Trophoblast cell (in vitro differentiated cells and primary cell): ENCODE measurements at regions not wholly inside any gene's neighbourhood (a gene's known extent, or its start where the extent isn't known, plus 50 kb on each side); places are given as distances from the start of the nearest gene placed in this dataset.

Experiments used
- DNase-seq, 2 donors: peaks; one replicate each; pipeline ENCODE4 v3.0.0-alpha.2; 2016
- H2AFZ ChIP-seq: 2 replicates; pipeline ENCODE4 v1.6.1; 2013; ENCODE audit warnings: low read length, moderate library complexity, mild to moderate bottlenecking; ENCODE audit not compliant: insufficient read depth, poor library complexity
- H2AK5ac ChIP-seq: 2 replicates; pipeline ENCODE4 v1.6.1; 2013; ENCODE audit warnings: mild to moderate bottlenecking, low read length
- H2BK120ac ChIP-seq: 2 replicates; pipeline ENCODE4 v1.6.1; 2013; ENCODE audit warnings: low read length, mild to moderate bottlenecking, moderate library complexity; ENCODE audit not compliant: insufficient read depth, poor library complexity
- H2BK12ac ChIP-seq: 2 replicates; pipeline ENCODE4 v1.6.1; 2013; ENCODE audit warnings: mild to moderate bottlenecking, low read length, moderate library complexity
- H2BK5ac ChIP-seq: 2 replicates; pipeline ENCODE4 v1.6.1; 2013; ENCODE audit warnings: low read length, low read depth, moderate library complexity, mild to moderate bottlenecking; ENCODE audit not compliant: poor library complexity
- H3K14ac ChIP-seq: 2 replicates; pipeline ENCODE4 v1.6.1; 2013; ENCODE audit warnings: mild to moderate bottlenecking, low read length
- H3K18ac ChIP-seq: 2 replicates; pipeline ENCODE4 v1.6.1; 2013; ENCODE audit warnings: mild to moderate bottlenecking, low read length
- H3K23ac ChIP-seq: 2 replicates; pipeline ENCODE4 v1.6.1; 2013; ENCODE audit warnings: low read length
- H3K27ac ChIP-seq: 2 replicates; pipeline ENCODE4 v1.5.1; 2013; ENCODE audit warnings: low read depth, mild to moderate bottlenecking, inconsistent platforms, low read length, moderate library complexity
- H3K27me3 ChIP-seq: 2 replicates; pipeline ENCODE4 v1.6.1; 2013; ENCODE audit warnings: inconsistent platforms, mild to moderate bottlenecking, low read length, moderate library complexity; ENCODE audit not compliant: insufficient read depth
- H3K36me3 ChIP-seq, 2 experiments: 1 replicate in 1 of 2; 2 replicates in 1 of 2; pipeline ENCODE4 v1.6.1; 2013; ENCODE audit warnings: low read length in 2 of 2, mild to moderate bottlenecking in 2 of 2, moderate library complexity in 1 of 2; ENCODE audit not compliant: insufficient read depth in 2 of 2, control insufficient read depth in 1 of 2
- H3K4ac ChIP-seq: 2 replicates; pipeline ENCODE4 v1.6.1; 2013; ENCODE audit warnings: low read depth, mild to moderate bottlenecking, low read length, moderate library complexity
- H3K4me1 ChIP-seq, 2 experiments: 1 replicate in 1 of 2; 2 replicates in 1 of 2; pipeline ENCODE4 v1.6.1; 2013; ENCODE audit warnings: low read length in 2 of 2, mild to moderate bottlenecking in 2 of 2, moderate library complexity in 1 of 2; ENCODE audit not compliant: insufficient read depth in 2 of 2, control insufficient read depth in 1 of 2
- H3K4me2 ChIP-seq: 2 replicates; pipeline ENCODE4 v1.6.1; 2013; ENCODE audit warnings: inconsistent platforms, mild to moderate bottlenecking, low read length, moderate library complexity
- H3K4me3 ChIP-seq: 2 replicates; pipeline ENCODE4 v1.5.1; 2013; ENCODE audit warnings: mild to moderate bottlenecking, low read depth, low read length, inconsistent platforms
- H3K79me1 ChIP-seq: one replicate; pipeline ENCODE4 v1.6.1; 2013; ENCODE audit warnings: low read length
- H3K79me2 ChIP-seq: 2 replicates; pipeline ENCODE4 v1.6.1; 2013; ENCODE audit warnings: low read length, mild to moderate bottlenecking; ENCODE audit not compliant: control insufficient read depth, insufficient read depth, poor library complexity
- H3K9ac ChIP-seq: 2 replicates; pipeline ENCODE4 v1.6.1; 2013; ENCODE audit warnings: mild to moderate bottlenecking, low read length
- H3K9me3 ChIP-seq: 2 replicates; pipeline ENCODE4 v1.6.1; 2013; ENCODE audit warnings: low read depth, mild to moderate bottlenecking, control low read depth, inconsistent platforms, low read length; ENCODE audit not compliant: insufficient read depth
- H4K12ac ChIP-seq: 2 replicates; pipeline ENCODE4 v1.6.1; 2013; ENCODE audit warnings: low read depth, mild to moderate bottlenecking, low read length, moderate library complexity
- H4K8ac ChIP-seq: 2 replicates; pipeline ENCODE4 v1.6.1; 2013; ENCODE audit warnings: low read depth, mild to moderate bottlenecking, low read length, moderate library complexity
- H4K91ac ChIP-seq: one replicate; pipeline ENCODE4 v1.6.1; 2013; ENCODE audit warnings: low read depth, mild to moderate bottlenecking, low read length, moderate library complexity
- WGBS: extraction: QIAGEN DNeasy Blood & Tissue Kit; methylation state at CpG from one replicate; pipeline ENCODE4 v1.1.7; 2013; ENCODE audit warnings: missing lambda C conversion rate; ENCODE audit not compliant: insufficient read length, insufficient coverage; ENCODE audit errors: extremely low coverage; 5-methylcytosine and 5-hydroxymethylcytosine counted together

- no peak overlapping the region for H3K4me3 ChIP-seq
- no peak for DNase-seq
- H3K23ac ChIP-seq: no peak overlapping the region
- no peak overlapping the region for H2BK120ac ChIP-seq
- H4K8ac ChIP-seq: no peak overlapping the region
- no peak overlapping the region for H3K27ac ChIP-seq
- no peak overlapping the region for H4K12ac ChIP-seq
- H3K9ac ChIP-seq: no peak overlapping the region
- H3K4ac ChIP-seq: no peak overlapping the region
- no peak overlapping the region for H2AK5ac ChIP-seq
- H2BK12ac ChIP-seq: no peak overlapping the region
- H3K18ac ChIP-seq: no peak overlapping the region
- H2BK5ac ChIP-seq: no peak overlapping the region
- no peaks in the 10 kb centered on the region for H3K27me3 ChIP-seq
- no peaks in the 10 kb centered on the region for H3K79me2 ChIP-seq
- H3K14ac ChIP-seq: no peak overlapping the region
- WGBS: no CpG with 5 or more reads among the region's 2 CpGs
- H3K36me3 ChIP-seq: no peaks in the 10 kb centered on the region
- H2AFZ ChIP-seq: no peak overlapping the region
- no peaks in the 10 kb centered on the region for H3K4me1 ChIP-seq
- no peaks in the 10 kb centered on the region for H3K79me1 ChIP-seq
- H4K91ac ChIP-seq: no peak overlapping the region
- no peaks in the 10 kb centered on the region for H3K9me3 ChIP-seq
- no peak overlapping the region for H3K4me2 ChIP-seq
Measured at GRCh38 chrX:7432901-7433300, 284.9 kb upstream of the PUDP start.

DNA sequence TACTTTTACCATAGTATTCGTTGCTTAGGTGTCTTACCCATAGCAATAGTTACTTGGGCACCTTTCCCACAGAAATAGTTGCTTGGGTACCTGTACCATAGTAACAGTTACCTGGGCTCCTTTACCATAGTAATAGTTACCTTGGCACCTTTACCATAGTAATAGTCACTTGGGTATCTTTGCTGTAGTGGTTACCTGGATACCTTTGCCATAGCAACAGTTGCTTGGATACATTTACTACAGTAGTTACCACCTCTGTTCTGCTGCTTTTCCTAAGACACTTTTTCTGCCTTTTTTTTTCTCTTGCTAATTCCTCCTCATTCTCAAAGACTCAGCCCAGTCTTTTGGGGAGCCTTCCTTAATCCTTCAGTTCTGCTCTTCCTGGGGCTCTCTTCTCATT is 272.8 kb upstream of the PUDP start:
- Histone ChIP-seq H3K4me2 (no peak overlapping the region), H3K27ac (no peak overlapping the region), H3K18ac (no peak overlapping the region), H3K4ac (no peak overlapping the region), H3K27me3 (no peaks in the 10 kb centered on the region), H4K91ac (no peak overlapping the region), H3K14ac (no peak overlapping the region), H3K9me3 (no peaks in the 10 kb centered on the region), H2BK5ac (no peak overlapping the region), H2BK120ac (no peak overlapping the region), H3K4me3 (no peak overlapping the region), H3K23ac (no peak overlapping the region), H2BK12ac (no peak overlapping the region), H2AFZ (no peak overlapping the region), H3K9ac (no peak overlapping the region), H2AK5ac (no peak overlapping the region), H3K79me1 (no peaks in the 10 kb centered on the region), H3K36me3 (no peaks in the 10 kb centered on the region), H4K8ac (no peak overlapping the region), H3K4me1 (no peaks in the 10 kb centered on the region), H3K79me2 (no peaks in the 10 kb centered on the region), H4K12ac (no peak overlapping the region)
- no peak for DNase-seq
- WGBS: no CpG with 5 or more reads among the region's 1 CpG

GRCh38 chrX:7414753-7415152 is 266.8 kb upstream of the PUDP start:
- H3K4me3 ChIP-seq: no peak overlapping the region
- no peaks in the 10 kb centered on the region for H3K79me1 ChIP-seq
- no peak overlapping the region for H3K23ac ChIP-seq
- no peak overlapping the region for H2AFZ ChIP-seq
- H4K91ac ChIP-seq: no peak overlapping the region
- H2BK5ac ChIP-seq: no peak overlapping the region
- H2AK5ac ChIP-seq: no peak overlapping the region
- no peak overlapping the region for H4K12ac ChIP-seq
- no peak overlapping the region for H3K14ac ChIP-seq
- no peaks in the 10 kb centered on the region for H3K4me1 ChIP-seq
- no peaks in the 10 kb centered on the region for H3K27me3 ChIP-seq
- no peak overlapping the region for H3K27ac ChIP-seq
- no peaks in the 10 kb centered on the region for H3K36me3 ChIP-seq
- no CpG with 5 or more reads among the region's 2 CpGs for WGBS
- H4K8ac ChIP-seq: no peak overlapping the region
- H3K18ac ChIP-seq: no peak overlapping the region
- no peak overlapping the region for H3K9ac ChIP-seq
- H2BK12ac ChIP-seq: no peak overlapping the region
- no peak overlapping the region for H3K4ac ChIP-seq
- no peaks in the 10 kb centered on the region for H3K79me2 ChIP-seq
- H2BK120ac ChIP-seq: no peak overlapping the region
- no peaks in the 10 kb centered on the region for H3K9me3 ChIP-seq
- no peak overlapping the region for H3K4me2 ChIP-seq
- no peak for DNase-seq

- H3K9me3 ChIP-seq: no peaks in the 10 kb centered on the region
- no peaks in the 10 kb centered on the region for H3K36me3 ChIP-seq
- H3K23ac ChIP-seq: no peak overlapping the region
- no peak overlapping the region for H2BK120ac ChIP-seq
- H3K14ac ChIP-seq: no peak overlapping the region
- no peak overlapping the region for H2AFZ ChIP-seq
- H3K4me2 ChIP-seq: no peak overlapping the region
- H4K8ac ChIP-seq: no peak overlapping the region
- no peak overlapping the region for H2BK12ac ChIP-seq
- no peaks in the 10 kb centered on the region for H3K27me3 ChIP-seq
- H3K79me1 ChIP-seq: no peaks in the 10 kb centered on the region
- no peak for DNase-seq
- H2BK5ac ChIP-seq: no peak overlapping the region
- H3K4ac ChIP-seq: no peak overlapping the region
- WGBS: no CpG with 5 or more reads among the region's 4 CpGs
- no peak overlapping the region for H4K91ac ChIP-seq
- no peak overlapping the region for H3K9ac ChIP-seq
- H4K12ac ChIP-seq: no peak overlapping the region
- no peaks in the 10 kb centered on the region for H3K4me1 ChIP-seq
- no peaks in the 10 kb centered on the region for H3K79me2 ChIP-seq
- no peak overlapping the region for H3K27ac ChIP-seq
- H3K18ac ChIP-seq: no peak overlapping the region
- no peak overlapping the region for H3K4me3 ChIP-seq
- H2AK5ac ChIP-seq: no peak overlapping the region
Measured at GRCh38 chrX:7412840-7413239, 264.9 kb upstream of the PUDP start.
